Breast epithelium (tissue), 3 donors: ENCODE measurements at regions not wholly inside any gene's neighbourhood (a gene's known extent, or its start where the extent isn't known, plus 50 kb on each side); places are given as distances from the start of the nearest gene placed in this dataset.

Source experiments
- POLR2A ChIP-seq: fragments of 450-650 bp; IDR thresholded peaks from one replicate; pipeline ENCODE4 v1.6.1; 2016; ENCODE audit warnings: antibody characterized with exemption, mild to moderate bottlenecking, moderate library complexity
- TF ChIP-seq, protein P1 (sequence below), 3 donors: fragments of 450-650 bp; IDR thresholded peaks; one replicate each; pipeline ENCODE4 v1.5.1; 2016 to 2017; ENCODE audit warnings: antibody characterized with exemption in 3 of 3, mild to moderate bottlenecking in 3 of 3, moderate library complexity in 3 of 3

DNA sequence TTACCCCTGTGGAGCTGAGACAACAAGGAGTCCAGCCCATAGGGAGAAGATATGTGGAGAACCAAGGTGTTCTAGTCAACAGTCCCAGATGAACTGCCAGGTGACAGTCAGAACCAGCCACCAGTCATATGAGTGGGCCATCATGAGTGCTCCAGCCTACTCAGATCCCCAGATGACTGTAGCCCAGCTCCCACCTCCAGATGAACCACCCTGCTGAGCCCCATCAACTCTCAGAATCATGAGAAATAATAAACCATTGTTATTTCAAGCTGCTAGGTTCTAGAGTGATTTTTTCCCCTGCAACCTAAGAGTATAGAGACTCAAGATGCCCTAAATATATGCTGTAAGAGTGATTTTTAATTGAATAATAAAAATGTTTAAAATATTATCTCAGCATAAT is 444.2 kb downstream of the GPATCH2 start:
- no peak for TF ChIP-seq POLR2A
- TF ChIP-seq, protein P1, sequence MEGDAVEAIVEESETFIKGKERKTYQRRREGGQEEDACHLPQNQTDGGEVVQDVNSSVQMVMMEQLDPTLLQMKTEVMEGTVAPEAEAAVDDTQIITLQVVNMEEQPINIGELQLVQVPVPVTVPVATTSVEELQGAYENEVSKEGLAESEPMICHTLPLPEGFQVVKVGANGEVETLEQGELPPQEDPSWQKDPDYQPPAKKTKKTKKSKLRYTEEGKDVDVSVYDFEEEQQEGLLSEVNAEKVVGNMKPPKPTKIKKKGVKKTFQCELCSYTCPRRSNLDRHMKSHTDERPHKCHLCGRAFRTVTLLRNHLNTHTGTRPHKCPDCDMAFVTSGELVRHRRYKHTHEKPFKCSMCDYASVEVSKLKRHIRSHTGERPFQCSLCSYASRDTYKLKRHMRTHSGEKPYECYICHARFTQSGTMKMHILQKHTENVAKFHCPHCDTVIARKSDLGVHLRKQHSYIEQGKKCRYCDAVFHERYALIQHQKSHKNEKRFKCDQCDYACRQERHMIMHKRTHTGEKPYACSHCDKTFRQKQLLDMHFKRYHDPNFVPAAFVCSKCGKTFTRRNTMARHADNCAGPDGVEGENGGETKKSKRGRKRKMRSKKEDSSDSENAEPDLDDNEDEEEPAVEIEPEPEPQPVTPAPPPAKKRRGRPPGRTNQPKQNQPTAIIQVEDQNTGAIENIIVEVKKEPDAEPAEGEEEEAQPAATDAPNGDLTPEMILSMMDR (IDR thresholded peaks at IDR 0.05) = no peak
